GM12873 (cell line): ENCODE measurements at regions not wholly inside any gene's neighbourhood (a gene's known extent, or its start where the extent isn't known, plus 50 kb on each side); places are given as distances from the start of the nearest gene placed in this dataset.

Source experiments
- TF ChIP-seq, protein P1 (sequence below): IDR thresholded peaks from 2 replicates; pipeline ENCODE4 v1.5.1; 2012; ENCODE audit warnings: low read depth, mild to moderate bottlenecking, moderate library complexity, low read length, control low read depth; ENCODE audit not compliant: insufficient read depth; ENCODE audit errors: missing control alignments

DNA sequence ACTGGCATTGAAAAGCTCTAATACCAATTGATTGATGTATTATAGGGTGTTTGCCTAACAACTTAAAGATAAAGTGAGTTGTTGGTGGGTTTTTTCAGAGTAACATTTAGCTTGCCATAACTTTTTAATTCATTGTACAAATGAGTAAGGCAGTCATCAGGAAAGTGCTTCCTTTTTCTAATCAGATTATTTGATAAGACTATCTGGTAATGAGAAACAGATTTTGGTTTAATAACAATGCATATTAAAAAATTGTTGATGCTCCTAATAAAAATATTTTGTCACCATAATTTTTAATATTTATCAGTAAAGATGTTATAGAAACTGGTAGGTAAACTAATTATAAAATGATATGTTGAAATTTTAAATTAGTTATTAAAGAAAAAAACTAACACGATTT lies 51.3 kb downstream of the BLTP1 start:
- TF ChIP-seq, protein P1, sequence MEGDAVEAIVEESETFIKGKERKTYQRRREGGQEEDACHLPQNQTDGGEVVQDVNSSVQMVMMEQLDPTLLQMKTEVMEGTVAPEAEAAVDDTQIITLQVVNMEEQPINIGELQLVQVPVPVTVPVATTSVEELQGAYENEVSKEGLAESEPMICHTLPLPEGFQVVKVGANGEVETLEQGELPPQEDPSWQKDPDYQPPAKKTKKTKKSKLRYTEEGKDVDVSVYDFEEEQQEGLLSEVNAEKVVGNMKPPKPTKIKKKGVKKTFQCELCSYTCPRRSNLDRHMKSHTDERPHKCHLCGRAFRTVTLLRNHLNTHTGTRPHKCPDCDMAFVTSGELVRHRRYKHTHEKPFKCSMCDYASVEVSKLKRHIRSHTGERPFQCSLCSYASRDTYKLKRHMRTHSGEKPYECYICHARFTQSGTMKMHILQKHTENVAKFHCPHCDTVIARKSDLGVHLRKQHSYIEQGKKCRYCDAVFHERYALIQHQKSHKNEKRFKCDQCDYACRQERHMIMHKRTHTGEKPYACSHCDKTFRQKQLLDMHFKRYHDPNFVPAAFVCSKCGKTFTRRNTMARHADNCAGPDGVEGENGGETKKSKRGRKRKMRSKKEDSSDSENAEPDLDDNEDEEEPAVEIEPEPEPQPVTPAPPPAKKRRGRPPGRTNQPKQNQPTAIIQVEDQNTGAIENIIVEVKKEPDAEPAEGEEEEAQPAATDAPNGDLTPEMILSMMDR = no peak

DNA sequence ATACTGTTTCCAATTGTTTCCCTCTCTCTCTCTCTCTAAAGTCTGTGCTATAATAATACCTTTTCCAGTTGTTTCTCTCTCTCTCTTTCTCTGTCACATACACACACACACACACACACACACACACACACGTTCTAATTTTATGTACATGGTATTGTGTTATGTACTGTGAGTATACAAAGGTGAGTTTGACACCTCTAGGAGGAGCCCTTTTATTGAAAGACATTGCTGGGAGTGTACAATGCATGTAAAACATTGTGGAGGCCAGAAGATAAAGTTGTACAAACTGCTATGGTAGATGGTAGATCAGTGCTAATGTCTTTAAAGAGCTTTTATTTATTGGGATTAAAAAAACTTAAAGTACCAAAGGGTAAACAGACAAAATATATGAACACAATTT lies 53.6 kb downstream of the BLTP1 start:
- TF ChIP-seq, protein P1 = no peak

DNA sequence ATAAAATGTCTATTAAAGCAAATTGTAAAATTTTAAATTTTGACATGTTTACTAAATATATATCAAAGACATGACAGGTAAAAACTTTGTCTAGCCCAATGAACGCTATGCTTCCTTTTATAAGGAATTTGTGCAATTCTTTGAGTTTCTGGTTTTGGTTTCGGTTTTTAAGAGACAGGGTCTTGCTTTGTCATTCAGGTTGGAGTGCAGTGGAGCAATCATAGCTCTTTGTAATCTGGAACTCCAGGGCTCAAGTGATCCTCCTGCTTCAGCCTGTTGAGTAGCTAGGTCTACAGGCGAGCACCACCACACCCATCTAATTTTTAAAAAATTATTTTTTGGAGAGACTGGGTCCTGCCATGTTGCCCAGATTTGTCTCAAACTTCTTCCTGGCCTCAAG lies 60.7 kb downstream of the BLTP1 start:
- TF ChIP-seq, protein P1 = no peak

DNA sequence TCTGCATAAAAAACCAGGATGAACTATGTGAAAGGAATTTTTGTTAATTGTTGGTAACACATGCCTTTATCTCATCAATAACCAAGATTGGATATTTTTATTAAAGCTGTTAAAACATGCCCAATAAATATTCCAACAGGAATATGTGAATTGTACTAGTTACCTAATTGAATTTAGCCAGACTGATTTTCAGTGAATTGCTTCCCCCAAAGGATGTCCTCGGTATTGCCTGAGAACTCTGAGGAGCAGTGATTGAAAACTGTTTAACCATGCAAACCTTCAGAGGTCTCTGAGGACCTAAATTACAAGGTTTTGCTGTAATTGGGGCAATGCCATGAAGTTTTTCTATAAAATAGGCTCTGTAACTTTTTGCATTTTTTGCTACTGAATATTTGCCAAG lies 66.6 kb downstream of the BLTP1 start:
- TF ChIP-seq, protein P1 = peak; percentile 44

DNA sequence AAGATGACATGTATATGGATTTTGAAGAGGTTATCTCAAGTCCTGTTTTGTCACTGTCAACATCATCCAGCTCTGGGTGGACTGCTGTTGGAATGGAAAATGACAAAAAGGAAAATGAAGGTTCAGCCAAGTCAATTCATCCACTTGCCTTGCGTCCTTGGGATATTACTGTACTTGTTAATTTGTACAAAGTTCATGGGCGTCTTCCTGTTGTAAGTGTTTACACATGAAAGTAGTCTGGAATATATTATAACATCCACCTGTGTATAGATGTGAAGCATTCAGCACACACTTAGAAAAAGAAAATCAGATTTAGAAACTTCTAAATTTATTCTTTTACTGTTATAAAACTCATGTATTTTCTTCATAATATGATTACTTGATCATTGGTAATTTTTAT lies 67.2 kb downstream of the BLTP1 start:
- TF ChIP-seq, protein P1 = no peak

DNA sequence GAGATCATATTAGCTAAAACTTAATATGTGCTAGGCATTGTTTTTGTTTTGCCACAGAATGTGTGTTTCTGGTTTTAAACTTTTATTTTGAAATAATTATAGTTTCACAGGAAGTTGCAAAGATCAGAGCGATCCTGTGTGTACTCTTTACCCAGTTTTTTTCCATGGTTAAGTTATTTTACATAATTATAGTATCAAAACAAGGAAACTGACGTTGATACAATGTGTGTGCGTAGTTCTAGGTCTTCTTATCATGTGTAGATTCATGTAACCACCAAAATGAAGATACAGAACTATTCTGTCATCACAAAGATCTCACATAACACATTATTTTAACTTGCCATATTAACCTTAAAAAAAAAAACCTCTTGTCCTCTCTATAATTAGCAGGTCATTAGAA lies 69.2 kb downstream of the BLTP1 start:
- TF ChIP-seq, protein P1 = no peak

DNA sequence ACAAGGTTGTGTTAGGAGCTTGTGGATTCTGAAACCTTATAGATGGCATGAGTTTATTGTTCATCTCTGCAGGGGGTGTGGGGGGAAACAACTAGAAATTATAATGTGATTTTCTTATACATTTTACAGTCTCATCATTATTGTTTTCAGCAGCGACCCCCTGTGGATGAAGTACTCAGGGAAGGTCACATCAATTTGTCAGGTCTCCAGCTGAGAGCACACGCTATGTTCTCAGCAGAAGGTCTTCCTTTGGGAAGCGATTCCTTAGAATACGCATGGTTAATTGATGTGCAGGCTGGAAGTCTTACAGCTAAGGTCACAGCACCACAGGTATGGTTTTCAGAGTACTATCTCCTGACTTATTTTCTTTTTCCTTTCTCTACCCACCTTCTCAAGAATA lies 72.2 kb downstream of the BLTP1 start:
- TF ChIP-seq, protein P1 = peak; percentile 44
